ENCODE measurements at regions not wholly inside any gene's neighbourhood (a gene's known extent, or its start where the extent isn't known, plus 50 kb on each side); places are given as distances from the start of the nearest gene placed in this dataset.

DNA sequence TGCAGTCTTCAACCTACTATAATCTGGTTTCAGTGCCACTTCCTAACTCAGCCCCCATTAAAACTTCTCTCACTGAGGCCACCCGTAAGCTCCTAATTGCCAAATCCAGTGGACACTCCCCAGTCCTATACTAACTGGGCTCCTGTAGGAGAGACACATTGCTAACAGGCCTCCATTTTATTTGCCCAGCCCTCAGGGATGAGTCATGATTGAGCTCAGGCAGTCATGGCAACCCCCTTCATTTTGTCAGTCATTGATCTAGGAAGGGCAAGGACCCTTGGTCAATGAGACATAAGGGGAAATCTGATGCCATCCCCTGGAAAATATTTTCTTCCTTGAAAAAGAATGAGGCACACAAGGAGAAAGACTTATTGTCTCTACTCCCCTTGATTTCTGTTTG is 70.1 kb upstream of the HIF1A start:
- DNase-seq (ENCODE audit: low spot score), result no peak

DNA sequence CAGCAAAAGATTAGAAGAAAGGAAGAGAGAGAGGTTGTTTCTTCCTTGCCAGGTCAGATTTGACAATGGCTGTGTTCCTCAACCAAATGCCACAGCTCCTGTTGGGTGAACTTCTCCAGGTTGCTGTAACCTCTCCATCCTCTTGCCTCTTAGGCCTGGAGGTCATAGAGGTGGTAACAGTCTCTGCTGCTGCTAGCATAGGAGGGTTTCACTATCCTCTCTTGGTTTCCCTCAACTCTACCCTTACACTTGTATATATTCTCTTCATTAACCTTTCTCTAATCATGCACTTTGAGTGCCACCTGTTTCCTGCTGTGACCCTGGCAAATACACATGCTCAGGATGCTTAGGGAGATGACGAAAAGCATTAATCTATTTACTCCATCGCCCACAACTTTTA is 67.7 kb upstream of the HIF1A start:
- no peak for DNase-seq (ENCODE audit: low spot score)

DNA sequence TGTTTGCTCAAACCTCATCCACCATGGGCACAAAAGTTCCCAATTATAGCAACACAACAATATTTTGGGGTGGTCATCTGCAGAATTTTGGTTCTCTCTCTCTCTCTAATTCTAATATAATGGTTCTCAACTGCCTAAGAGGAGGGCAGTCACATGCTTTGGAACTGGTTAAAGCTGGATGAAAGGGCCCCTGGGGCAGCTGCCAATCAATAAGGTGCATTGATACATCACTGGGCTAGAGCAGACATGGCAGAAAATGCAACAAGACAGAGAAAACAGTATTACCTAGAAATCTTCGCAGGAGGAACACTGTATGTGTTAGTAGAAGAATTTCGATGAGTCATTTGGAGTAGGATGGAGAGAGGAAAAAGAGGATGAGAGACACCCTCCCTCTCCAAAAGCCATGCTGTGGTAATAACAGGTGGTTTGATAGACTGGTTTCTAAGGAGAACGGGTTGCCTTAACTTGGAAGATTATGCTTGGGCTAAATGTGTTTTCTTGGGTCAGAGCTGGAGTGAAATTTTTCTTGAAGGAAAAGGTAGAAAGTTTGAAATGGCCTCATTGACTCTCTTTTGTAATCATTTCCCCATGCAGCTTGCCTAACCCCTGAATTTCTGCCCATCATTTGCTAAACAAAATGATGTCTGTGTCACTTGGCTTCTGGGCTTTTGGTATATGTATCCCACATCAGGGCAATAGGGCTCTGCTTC is 67.1 kb upstream of the HIF1A start:
- no peak for DNase-seq (ENCODE audit: low spot score)

DNA sequence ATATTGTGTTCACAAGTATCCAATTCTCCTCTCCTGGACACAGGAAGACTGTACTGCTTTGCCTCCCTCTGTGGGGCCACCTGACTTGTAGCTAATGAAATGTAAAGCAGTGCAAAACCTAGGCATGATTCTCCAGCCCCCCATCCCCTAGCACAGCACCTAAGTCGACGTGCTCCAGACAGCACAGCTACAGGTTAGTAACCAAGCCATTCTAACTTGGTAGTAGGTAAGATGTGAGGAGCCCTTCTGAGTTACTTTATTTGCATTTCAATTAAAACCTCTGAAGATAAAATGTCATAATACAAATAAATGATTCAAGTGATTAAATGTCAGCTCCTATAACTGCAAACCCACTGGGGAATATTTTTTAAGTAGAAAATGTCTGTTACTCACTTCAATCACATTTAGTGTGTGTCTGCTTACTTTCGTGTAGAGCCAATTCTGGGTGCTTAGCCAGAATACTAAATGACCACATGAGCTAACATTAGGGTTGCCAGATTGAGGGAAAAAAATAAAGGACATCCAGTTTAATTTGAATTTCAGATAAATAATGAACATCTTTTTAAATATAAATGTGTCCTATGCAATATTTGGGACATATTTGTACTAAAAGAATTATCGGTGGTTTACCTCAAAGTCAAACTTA is 64.8 kb upstream of the HIF1A start:
- no peak for DNase-seq (ENCODE audit: low spot score)

DNA sequence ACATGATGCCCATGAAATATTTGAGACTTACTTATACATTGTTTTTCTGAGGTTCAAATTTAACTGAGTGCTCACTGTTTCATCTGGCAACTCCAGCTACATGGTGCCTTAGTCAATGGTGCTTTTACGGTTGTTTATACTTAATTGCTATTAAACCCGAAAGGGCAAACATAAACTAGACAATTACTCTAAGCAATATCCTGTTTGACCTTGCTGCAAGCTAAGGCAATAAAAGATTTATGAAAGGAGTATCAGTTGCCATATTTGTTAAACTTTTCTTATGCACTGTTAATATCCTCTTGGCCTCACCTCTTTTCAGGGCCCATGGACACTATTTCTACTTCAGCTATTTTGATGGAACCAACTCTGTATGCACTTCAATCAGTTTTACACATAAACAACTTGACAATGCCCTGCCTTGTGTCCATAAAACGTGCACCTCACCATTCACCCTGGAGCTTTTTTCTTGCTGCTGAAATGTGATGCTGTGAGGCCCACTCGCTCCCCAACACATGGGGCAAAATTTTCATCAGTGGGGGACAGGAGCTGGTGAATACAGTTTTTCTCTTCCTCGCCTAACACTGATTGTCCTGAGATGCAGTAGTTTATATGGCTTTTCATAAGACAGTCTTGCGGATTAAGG is 64.1 kb upstream of the HIF1A start:
- DNase-seq (ENCODE audit: low spot score), result no peak

DNA sequence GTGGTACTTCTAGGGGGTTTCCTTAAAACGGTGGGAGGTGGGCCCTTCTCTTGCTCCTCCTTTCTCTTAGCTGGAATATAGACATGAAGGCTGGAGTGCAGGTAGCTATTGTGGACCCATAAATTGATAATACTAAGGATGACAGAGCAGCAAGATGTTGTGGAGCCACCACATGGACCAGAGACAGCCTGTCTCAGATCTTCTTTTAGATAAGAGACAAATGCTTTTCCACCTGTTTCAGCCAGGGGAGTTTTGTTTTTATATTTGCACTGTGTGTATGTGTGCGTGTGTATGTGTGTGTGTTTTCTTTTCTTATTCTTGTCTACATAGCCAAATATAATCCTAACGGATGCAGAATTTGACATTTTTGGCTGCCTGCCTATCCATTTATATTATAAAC is 62.9 kb upstream of the HIF1A start:
- DNase-seq (ENCODE audit: low spot score), result no peak

DNA sequence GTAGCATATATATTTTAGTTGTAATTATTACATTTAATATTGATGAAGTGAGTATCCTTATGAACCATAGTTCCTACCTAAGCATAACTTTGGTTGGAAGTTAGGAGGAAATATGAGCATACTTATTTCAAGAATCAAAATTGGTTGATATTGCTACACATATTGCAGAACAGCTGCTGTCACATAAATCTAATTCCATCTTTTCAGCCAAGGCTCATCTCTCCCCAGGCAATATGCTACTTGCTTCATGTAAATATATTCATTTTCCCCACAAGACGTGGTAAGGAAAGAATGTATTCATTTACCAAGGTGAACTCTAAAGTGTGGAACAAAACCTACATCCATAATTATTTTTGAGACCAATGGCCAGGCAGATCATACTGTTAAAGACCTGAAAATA is 62.5 kb upstream of the HIF1A start:
- DNase-seq (ENCODE audit: low spot score), result no peak

DNA sequence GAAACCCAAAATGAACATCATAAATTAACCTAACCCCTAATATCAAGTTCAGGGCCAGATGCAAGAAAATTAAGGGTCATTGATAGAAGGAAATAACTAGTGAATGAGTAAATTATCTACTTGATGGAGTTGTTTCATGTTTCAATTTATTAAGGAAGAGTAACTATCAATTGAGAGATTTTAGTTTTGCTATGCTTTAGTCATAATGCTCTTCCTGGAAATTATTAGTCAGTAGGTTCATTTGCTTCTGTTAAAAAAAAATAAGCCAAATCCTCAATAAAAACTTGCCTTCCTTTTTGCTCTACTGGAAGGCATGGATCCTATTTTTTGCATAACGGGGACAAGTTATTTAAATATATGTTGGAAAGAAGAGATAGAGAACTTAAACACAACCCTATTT is 59.0 kb upstream of the HIF1A start:
- DNase-seq (ENCODE audit: low spot score), result no peak

DNA sequence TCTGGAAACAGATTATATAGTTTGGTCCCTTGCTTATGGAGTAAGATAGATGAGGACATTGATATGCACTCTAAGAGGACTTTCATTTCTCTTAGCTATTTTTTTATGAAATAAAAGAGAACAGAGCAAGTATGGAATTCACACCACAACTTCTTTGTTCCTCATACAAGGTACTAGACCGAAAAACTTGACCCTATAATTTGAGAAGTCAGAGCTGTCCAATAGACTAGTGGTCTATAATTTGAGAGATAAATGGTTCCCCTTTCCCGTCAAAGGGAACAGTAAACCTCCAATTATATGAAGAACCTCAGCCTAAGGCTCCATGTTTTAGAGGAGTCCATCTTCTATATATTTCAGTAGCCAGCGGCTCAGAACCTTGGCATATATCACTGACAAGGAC is 58.5 kb upstream of the HIF1A start:
- no peak for DNase-seq (ENCODE audit: low spot score)

DNA sequence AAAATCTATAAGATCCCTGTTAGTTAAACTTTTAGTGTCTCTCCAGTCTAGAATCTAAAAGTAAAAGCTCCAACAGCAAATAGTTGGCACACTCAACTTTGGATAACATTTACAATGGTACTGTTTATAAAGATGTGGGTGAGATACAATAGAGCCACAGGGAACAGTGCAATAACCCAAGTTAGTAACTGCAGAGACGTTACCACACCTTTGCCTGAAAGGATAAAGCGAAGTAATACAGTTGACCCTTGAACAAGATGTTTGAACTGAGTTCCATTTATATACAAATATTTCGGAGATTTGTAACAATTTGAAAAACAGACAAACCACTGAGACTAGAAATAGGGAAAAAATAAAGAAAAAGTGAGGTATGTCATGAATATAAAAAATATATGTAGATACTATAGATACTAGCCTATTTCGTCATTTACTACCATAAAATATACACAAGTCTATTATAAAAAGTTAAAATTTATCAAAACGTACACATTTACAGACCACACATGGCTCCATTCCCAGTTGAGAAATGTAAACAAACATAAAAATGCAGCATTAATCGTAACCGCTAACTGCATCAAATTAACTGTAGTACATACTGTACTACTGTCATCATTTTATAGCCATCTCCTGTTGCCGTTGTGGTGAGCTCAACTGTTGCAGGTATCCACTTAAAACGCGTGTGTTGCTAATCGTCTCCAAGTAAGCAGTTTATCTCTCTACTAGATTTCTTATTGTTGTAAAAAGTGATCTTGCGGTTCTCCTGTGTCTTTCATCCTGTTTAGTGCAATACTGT is 56.5 kb upstream of the HIF1A start:
- DNase-seq (ENCODE audit: low spot score), result no peak

DNA sequence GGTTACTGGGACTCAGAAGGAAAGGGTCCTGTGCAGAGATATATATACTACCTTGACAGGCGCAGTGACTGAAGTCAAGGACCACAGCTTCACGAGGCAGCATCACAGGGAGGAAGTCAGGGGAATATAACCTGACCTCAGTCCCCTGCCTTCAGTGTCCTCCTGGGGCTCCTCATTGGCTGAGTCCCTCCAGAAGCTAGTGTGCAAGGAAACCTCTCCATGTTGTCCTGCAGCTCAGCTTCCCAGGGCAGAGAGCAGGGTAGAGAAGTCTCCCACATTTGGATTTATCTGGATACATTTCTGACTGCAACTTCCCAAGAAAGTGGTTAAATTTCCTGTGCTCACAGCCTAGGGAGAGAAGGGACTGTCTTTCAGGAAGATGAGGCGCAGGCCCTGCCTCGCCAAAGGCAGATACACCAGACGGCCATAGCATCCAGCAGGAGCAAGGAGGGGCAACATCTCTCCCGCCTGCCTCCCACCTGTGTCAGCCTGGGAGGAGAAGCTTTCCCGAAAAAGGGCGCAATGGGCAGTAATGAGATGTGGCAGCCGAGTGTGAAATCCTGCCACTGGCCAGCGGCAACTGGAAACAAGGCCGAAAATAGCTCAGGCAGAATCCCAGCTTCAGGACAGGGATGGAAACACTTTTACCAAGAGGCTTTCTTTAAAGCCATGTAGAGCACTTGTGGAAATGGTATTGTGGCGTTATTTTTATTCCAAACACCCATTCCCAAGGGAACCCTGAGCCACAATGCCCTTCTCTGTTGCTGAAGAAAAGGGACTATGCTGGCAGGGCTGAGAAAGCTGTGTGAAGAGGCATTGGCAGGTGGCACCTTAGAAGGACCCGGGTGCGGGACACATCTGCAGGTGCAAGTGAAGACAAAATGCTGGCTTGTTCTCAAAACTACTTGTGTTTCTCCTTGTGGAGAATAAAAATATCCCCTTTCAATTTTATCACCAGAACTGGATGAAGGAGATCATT is 54.9 kb upstream of the HIF1A start:
- no peak for DNase-seq (ENCODE audit: low spot score)

DNA sequence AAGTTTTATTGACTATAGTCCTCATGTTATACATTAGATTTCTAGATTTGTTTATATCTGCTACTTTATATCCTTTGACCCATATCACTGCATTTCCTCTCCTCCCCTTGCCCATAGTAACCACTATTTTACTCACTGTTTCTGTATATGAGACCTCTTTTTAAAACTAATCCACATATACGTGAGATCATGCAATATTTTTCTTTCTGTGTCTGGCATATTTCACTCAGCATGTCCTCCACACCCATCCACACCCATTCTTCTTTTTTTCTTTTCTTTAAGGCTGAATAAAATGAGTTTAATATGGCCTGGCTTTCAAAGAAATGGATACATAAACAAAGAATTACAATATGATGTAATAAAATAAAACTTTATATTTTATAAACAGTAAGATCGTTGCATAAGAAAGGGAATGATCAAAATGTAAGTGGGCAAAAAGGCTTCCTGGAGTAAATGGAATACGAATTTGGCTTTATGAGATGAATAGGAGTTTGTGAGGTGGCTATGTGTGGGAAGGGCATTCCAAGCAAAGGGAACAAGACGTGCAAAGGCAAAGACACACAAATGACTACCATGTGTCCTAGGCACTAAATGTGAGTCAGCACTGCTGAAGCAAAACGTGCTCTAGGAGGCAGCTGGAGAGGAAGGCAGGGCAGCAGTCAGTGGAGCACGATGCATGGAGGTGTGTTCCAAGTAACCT is 53.2 kb upstream of the HIF1A start:
- DNase-seq (ENCODE audit: low spot score), result no peak

DNA sequence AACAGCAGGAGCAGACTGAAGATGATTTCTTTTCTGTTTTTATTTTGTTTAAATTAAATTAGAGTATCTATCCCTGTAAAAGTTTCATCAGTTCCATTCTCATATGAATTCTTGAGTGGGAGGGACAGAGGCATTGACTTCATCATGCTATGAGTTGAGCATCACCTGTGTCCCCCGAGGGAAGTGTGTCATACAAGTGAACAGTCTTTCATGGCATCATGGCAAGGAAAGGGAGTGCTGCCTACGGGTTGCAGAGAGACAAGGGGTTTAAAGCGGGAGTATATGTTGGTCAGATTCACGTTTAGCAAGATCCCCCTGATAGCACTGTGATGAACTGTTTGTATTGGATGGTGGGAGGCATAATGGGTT is 52.7 kb upstream of the HIF1A start:
- no peak for DNase-seq (ENCODE audit: low spot score)

DNA sequence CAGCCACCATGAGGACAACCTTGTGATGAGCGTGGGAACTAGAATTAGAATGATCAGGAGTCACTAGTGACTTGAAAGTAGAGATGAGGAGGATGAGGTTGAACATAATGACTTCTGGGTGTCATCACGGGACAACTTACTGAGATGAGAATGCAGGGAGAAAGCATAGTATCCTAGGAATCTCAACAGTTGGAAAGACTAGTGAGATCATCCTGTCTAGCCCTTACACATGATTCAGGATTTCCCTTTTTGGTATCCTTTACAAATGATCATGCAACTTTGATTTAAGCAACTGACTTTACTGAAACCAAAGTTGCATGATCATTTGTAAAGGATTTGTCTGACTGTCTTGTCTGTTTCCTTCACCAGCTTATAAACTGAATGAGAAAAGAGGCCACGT is 51.8 kb upstream of the HIF1A start:
- no peak for DNase-seq (ENCODE audit: low spot score)

DNA sequence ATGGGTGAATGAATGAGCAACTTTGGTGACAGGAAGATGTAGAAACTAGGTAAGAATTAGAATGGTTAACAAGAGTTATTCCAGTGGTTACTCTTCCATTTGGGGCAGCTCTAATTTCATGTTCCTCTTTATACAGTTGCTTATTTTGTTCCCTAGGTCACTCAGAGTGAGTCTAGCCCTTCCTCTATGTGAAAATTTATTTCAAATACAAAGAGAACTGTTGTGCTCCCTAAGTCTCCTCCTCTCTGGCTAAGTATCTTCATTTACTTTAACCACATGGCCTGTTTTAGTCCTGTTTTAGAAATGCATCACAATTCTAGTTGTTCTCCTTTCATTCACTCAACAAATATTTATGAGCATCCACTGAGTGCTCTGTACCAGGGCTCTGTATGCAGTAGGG is 51.1 kb upstream of the HIF1A start:
- DNase-seq (ENCODE audit: low spot score), result no peak

DNA sequence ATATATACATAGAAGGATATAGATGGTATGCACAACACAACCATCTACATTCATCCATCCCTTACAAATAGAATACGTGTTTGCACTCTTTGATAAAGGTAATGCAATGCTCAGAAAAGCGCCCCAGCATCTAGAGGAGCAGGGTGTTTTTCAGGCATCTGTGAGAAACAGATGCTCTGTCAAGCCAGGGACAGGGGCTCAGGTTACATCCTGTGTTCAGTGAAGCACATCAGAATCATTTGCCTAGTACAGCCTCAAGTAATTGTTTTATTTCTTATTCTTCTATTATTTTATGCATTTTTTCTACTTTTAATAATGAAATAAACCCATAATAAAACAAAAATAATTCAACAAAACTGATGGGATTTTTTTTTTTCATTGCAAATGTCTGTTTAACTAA is 50.5 kb upstream of the HIF1A start:
- DNase-seq (ENCODE audit: low spot score), result no peak

DNA sequence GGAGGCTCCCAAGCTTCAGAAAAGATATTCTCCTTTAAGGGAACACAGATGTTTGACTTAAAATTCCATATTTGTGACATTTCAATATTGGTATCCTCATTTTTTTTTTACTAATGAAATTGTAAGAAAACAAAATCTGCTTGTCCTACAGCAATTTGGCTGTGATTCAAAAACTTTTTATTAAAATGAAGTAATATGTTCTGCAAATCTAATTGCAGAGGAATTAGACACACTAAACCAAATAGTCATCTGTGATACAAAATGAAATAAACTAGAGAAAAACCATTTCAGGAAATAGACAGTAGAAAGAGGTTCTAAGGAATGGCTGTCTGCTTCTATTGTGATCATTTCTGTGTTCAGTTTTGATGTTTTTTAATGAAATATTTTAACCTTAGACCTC is 50.1 kb upstream of the HIF1A start:
- DNase-seq (ENCODE audit: low spot score), result no peak
